NCI-H524 (cell line): ENCODE measurements at regions not wholly inside any gene's neighbourhood (a gene's known extent, or its start where the extent isn't known, plus 50 kb on each side); places are given as distances from the start of the nearest gene placed in this dataset.
"Not testable (repeated sequence)": the region's sequence is repeated elsewhere in the genome, so short reads cannot be mapped to it uniquely, and the experiment has no call there.

Experiments
- DNase-seq, 2 experiments: peaks; one replicate each; lab custom pipeline; 2025; lab: John Stamatoyannopoulos, UW

DNA sequence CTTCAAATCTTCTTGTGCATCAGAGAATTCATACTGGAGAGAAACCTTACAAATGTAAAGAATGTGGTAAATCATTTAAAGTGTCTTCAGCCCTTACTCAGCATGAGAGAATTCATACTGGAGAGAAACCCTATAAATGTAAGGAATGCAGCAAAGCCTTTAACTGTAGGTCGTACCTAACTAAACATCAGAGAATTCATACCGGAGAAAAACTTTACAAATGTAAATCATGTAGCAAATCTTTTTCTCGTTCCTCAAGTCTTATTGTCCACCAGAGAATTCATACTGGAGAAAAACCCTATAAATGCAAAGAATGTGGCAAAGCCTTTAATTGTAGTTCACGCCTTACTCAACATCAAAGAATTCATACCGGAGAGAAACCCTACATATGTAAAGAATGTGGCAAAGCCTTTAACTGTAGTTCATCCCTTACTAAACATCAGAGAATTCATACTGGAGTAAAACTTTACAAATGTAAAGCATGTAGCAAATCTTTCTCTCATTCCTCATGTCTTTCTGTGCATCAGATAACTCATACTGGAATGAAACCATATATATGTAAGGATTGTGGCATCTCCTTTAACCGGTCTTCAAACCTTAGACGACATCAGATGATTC, 118.5 kb upstream of the ZNF267 start:
- DNase-seq = no peak

DNA sequence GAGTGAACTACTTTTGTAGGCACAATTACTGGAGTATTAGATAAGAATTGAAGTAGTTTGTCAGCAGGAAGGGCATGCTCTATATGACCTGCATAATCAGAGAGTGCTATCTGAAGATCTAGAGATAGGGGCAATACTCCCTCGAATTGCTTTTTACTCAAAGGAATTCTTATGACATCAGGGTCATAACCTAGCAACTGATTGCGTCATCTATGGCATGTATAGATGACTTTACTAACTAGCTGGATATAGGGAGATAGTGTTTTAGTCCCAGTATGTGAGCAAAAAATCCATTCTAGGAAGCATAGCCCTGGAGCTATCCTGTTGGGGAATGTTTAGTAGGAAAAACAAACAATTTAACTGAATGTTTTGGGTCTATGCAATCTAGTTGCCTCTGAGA, 109.5 kb upstream of the ZNF267 start:
- DNase-seq = no peak

DNA sequence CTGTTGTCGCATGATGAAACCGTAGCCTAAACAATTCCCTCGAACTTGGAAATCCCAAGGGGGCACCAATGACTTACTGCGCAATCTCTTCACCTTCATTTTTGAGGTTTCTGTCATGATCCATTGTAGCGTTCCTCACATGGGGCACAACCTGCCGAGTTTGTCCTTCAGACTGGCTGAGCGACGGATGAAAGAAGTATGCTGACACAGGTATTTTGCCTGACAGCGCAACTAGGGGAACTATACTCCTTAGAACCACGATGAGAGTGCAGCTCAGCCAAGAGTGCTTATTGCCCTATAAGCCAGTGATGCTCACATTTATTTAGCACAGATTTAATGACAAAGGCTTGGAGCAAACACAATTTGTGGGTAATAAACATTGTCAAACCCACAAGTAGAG, 106.3 kb upstream of the ZNF267 start:
- DNase-seq = no peak

GRCh38 chr16:31780342-31780741, 93.3 kb upstream of the ZNF267 start:
- DNase-seq = no peak

DNA sequence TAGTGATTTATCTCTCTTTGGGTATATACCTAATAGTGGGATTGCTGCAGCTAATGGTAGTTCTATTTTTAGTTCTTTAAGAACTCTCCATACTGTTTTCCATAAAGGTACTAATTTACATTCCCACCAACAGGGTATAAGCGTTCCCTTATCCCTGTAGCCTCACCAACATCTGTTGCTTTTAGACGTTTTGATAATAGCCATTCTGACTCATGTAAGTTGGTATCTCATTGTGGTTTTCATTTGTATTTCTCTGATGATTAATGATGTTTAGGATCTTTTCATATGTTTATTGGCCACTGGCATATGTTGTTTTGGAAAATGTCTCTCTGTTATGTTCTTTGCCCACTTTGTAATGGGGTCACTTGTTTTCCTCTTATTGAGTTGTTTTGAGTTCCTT, 88.5 kb upstream of the ZNF267 start:
- DNase-seq = no peak

DNA sequence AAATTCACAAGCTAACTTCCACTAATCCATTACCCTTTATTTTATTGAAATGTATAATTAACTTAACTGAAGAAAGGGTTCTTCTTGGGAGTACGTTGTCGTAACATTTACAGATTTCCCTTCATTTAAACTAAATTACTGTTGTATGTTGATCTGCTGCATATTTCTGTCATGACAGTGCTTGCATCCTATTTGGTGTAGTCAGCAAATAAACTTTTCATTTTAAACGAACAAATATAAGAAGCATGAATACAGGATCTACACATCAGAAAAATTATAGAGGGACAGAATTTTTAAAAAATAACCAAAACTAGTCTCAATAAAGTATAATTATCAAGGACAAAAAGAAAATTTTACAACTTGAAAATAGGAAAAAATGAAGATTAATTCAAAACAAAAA, 66.5 kb upstream of the ZNF267 start:
- no peak for DNase-seq

DNA sequence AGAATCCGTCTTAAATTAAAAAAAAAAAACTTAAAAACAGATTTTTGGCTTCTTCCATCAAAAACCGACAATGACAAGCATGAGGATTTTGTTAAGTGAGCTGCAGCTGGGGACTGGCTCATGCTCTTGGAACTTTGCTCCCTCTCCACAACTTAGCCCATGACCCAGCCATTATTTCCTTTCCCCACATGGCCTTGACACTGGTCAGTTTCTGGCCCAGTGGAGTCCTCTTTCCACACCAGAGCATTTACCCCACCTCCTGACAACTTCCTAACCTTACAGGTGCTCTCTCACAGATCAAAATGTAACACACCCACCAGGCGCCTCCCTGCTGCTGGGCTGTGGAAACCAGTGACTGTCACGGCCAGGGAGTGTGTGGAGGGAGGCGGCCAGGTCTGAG, 62.7 kb upstream of the ZNF267 start:
- no peak for DNase-seq

GRCh38 chr16:31816141-31816540, 57.5 kb upstream of the ZNF267 start:
- DNase-seq = not testable (repeated sequence)

DNA sequence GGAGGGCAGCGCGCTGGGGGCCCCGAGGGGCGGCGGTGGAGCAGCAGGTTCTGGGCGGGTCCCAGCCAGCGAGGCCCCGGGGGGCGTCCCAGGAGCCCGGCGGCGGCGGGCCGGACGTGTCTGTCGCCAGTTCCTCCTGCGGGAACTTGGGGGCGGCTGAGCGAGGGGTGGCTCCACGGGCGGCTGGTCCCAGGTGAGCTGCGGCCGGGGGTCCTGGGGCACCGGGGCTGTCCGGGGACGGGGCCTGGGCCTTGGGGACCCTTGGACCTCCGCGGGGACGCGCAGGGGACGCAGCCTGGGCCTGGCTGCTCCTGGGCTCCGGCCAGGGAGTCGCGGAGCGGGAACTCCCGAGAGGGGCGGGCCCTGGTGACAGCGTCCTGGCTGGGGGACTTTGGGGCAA, 54.2 kb upstream of the ZNF267 start:
- DNase-seq = no peak

- no peak for DNase-seq
Observed at GRCh38 chr16:31819948-31820347, 53.7 kb upstream of the ZNF267 start.
